ENCODE measurements at regions not wholly inside any gene's neighbourhood (a gene's known extent, or its start where the extent isn't known, plus 50 kb on each side); places are given as distances from the start of the nearest gene placed in this dataset.

GRCh38 chr13:44278166-44278565, 95.5 kb upstream of the SERP2 start:
- TF ChIP-seq CTCF (conservative IDR thresholded peaks at IDR 0.05; ENCODE audit: low read length) (no peak), EZH2phosphoT487 (IDR thresholded peaks at IDR 0.05; ENCODE audit: borderline replicate concordance) (no peak)
